ENCODE measurements at regions not wholly inside any gene's neighbourhood (a gene's known extent, or its start where the extent isn't known, plus 50 kb on each side); places are given as distances from the start of the nearest gene placed in this dataset.
"Not testable (repeated sequence)": the region's sequence is repeated elsewhere in the genome, so short reads cannot be mapped to it uniquely, and the experiment has no call there.

DNA sequence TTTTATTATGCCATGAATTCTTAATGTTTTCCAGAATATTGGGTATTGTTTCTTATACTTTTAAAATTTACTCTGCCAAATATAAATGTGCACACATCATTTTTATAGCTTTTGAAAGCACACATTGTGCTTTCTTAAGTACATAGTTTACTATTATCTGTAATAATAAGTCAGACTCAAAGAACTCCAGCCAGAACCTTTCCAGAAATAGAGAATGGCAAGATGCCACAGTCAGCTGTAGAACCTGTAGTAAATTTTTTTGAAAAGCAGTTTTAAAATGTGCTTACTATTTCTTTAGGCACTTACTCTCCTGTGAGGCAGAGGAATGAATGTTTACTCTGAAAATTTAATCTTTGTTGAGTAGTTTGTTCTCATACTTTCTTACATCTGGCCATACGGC is 1287.1 kb downstream of the PCDH9 start:
- no peak for DNase-seq (ENCODE audit: low spot score)

DNA sequence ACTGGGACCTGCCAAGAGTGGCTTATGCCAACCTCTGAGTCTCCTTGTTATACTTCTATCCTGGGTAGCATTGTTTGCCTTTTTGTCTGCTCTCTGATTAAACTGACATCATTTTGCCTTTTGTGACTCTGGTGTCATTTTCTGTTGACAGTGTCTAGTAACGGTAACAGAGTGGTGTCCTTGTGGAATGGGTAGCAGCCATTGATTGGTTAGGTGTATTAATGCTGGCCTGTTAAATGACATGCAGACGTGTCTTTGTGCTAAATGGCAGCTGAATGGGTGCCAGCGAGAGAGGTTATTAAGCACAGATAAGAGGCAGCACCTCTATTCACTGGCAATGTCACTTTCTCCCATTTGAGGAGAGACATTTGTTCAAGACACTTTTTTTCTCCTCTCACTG is 1289.4 kb downstream of the PCDH9 start:
- no peak for DNase-seq (ENCODE audit: low spot score)

DNA sequence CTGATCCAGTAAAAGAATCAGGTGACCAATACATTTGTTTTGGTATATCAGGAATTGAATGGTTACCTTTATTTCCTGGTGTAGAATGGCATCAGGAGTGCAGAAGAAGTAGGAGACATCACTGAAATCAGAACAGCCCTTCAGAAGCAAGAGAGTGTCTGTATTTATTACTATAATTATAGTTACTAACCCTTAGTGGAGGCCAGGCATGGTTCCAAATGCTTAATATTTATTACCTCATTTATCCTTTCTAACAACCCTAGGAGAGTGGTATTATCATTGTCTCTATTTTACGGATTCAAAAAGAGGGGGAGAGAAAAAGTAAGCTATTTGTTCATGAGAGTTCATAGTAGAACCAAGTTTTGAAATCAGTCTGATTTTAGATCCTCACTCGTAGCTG is 1292.9 kb downstream of the PCDH9 start:
- DNase-seq (ENCODE audit: low spot score): no peak

DNA sequence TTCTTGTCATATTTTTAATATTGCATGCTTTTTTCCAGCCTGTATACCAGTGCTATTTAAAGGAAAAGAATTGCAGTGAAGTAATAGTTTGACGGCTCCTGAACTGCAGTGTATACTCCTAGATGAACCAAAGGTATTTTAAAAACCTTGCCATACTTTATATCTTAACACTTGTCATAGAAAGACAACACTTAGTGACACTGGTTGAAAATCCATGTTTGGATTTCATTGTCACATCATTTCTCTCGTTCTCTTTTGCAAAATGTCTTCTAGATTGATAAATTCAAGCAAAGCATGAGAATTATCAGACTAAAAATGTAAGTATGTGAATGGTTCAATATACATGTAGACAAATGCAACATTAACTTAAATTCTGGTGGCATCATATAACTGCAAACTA is 1293.9 kb downstream of the PCDH9 start:
- DNase-seq (ENCODE audit: low spot score): no peak

DNA sequence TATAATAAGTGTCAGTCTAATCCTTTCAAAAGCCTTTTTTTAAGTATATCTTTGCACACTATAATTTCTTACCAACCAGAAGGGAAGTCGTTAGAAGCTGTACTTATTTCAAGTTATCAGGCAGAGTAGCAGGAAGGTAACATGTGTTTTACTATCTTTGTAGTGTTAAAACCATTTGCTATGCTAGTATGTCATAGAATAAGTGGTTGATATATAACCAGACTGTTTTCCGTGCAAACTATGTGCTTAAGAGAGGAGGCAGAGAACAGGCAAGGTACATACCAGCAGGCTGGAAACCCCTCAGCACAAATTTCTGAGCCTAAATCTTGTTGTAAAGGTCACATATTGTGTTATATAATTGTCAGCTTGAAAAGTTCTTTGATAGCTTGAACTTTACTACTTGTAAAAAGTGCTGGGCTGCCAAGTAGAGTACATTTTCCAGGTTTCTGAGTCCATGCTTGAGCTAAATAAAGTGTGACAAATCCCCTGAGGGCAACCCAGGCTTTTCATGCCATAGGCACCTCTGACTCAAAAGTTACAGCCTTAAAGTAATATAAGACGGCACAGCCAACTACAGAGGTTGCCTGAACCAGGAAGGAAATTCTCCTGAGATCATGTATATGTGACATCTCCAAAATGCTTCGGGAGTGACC is 1297.4 kb downstream of the PCDH9 start:
- no peak for DNase-seq (ENCODE audit: low spot score)

DNA sequence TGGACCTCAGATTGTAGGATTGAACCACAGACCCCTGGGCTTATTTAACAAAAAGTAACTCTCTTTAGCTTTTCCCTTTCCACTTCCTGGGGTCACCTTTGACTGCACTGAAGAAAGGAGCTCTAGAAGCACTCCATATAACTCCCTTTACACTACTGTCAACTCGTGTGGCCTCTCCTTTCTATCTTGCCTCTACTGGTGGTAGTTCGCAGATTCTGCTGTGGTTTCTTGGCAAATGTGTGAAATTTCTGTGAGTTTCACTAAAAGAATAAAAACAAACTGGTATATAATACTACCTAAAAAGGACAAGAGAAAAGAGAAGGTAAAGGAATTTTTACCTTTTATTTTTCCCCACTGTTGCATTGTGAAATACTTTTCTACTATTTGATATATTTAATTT is 1298.1 kb downstream of the PCDH9 start:
- DNase-seq (ENCODE audit: low spot score): no peak

DNA sequence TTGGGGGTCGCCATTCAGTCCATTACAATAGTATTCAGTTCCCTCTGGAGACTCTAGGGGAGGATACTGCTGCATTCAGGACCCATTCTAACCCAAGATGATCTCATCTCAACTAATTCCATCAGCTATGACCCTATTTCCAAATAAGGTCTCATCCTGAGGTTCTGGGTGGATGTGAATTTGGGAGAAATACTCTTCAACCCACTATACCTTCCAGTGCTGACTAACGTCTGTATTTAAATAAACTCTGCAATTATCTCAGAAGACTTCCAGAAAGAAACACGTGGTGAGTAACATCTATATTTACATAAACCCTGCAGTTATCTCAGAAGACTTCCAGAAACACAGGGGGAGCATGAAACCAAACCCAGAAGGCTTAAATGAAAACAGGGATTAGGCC is 1300.7 kb downstream of the PCDH9 start:
- DNase-seq (ENCODE audit: low spot score): no peak

DNA sequence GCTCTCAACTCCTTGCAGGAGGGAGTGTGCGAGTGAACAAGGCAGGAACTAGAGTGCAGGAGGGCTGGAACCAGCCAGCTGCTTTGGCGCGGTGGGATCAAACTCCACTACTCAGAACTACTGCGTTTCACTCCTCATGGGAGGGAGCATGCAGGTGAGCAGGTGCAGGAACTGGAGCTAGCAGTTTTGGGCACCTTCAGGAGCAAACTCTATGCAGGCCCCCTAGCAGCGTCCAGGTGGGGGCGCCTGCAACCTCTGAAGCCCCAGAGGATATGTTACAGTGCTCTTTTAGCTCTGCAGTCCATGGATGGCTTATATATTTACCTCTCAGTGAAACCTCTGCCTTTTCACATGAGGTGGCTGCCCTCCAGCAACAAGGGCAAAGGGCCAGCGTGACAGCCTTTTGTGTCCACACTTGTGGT is 1303.4 kb downstream of the PCDH9 start:
- DNase-seq (ENCODE audit: low spot score): no peak

DNA sequence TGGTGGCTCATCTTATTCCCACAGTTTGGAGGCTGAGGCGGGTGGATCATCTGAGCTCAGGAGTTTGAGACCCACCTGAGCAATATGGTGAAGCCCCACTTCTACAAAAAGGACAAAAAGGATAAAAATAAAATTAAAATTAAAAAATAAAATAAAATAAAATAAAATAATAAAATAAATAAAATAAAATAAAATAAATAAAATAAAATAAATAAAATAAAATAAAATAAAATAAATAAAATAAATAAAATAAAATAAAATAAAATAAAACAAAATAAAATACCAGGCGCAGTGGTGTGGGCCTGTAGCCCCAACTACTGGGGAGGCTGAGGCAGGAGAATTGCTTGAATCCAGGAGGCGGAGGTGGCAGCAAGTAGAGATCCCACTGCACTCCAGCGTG is 1307.3 kb downstream of the PCDH9 start:
- DNase-seq (ENCODE audit: low spot score): not testable (repeated sequence)

DNA sequence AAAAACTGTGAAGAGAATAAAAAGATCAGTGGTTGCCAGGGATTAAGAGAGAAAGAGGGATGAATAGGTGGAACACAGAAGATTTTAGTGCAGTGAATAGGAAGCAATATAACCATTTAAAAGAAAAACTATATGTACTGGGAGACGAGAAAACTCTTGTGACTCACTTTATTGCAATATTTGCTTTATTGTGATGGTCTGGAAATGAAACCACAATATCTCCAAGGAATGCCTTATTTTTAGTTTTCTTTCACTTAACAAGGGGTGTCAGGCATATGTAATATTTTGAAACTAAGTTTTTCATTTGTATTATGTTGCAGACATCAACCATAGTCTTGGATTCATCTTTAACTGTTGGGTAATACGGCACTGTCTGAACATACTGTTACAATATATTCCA is 1308.2 kb downstream of the PCDH9 start:
- DNase-seq (ENCODE audit: low spot score): no peak

DNA sequence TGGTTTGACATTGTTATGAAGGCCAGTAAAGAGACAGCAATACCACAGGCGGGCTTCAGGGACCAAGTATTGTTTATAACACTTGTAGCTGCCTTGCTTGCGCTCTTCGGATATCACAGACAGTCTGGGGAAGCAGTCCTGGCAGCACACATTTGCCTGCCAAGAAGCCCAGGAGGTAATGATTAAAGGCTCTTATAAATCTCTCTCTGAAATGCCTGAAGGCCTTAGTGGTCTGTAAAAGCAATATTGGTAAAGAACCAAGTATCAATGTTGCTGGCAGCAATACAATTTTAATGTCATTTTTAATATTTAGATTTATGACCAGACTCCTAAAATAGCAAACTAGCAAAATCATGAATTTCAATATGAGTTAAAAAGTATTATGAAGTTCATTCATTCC is 1312.4 kb downstream of the PCDH9 start:
- DNase-seq (ENCODE audit: low spot score): peak; percentile 17

DNA sequence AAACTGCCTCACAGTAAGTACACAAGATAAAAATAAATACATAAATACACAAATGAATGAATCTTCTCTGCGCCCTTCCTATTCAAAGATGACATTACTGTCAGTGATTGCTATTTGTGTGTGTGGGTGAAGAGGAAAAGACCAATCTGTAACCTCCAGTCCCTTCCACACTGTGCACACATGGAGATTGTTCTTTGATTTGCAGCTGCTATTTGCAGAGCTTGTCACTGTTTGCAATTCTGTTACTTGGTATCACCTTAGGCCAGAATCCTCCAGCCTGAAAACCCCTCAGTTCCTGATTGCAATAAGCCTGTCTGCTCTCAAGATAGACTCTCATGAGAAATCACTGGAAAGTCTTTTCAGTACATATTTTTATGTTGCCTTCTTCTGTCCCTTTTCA is 1314.9 kb downstream of the PCDH9 start:
- no peak for DNase-seq (ENCODE audit: low spot score)

DNA sequence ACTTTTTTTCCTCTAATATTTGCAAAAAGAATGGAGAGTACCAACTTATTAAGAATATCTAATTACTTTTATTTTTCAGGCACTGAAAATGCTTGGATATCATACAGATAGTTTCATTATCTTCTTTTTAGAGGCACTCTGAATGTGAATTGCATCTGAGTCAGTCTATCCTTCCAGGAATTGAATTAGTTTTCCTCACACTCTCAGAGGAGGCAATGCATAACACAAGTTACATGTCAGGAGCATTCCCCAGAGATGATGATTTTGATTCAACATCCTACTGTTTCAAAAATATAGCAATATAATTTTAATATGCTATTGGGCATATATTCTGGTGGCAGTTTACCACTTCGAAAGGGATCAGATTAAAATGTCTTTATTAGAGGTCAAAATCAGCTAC is 1315.4 kb downstream of the PCDH9 start:
- no peak for DNase-seq (ENCODE audit: low spot score)

DNA sequence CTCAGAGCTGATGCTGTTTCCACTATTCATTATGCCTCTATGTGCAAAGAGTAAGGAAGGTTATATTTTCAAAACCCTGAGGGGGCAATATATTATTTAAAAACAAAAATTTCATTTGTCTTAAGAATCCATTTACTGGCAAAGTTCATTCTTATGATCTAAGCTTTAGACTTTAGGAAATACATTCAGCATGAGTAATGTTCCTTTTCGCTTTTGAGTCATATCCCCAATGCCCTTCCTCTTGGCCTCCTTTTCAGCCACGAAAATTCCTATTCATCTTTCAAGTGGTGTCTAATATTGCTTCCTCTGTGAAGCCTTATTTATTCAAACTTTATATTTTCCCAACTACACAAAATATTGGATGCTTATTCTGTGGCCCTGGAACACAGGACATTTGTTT is 1317.0 kb downstream of the PCDH9 start:
- DNase-seq (ENCODE audit: low spot score): peak; percentile 42

DNA sequence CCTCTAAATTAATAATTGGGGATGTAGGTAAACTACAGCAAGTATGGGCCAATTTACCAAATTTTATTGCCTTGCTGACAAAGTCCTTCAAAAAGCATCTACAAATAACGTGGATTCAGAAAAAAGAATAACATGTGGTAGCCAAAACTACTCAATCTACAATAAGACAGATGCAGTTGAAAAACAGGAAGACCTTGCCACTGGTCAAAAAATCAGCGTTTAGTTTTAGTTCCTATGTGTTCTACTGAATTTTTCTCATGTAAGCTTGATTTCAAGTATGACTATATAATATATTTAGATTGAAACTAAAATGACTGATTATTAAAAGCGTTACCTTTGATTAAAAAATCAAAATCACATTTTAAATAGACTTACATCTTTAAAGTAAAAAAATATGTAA is 1317.6 kb downstream of the PCDH9 start:
- no peak for DNase-seq (ENCODE audit: low spot score)

DNA sequence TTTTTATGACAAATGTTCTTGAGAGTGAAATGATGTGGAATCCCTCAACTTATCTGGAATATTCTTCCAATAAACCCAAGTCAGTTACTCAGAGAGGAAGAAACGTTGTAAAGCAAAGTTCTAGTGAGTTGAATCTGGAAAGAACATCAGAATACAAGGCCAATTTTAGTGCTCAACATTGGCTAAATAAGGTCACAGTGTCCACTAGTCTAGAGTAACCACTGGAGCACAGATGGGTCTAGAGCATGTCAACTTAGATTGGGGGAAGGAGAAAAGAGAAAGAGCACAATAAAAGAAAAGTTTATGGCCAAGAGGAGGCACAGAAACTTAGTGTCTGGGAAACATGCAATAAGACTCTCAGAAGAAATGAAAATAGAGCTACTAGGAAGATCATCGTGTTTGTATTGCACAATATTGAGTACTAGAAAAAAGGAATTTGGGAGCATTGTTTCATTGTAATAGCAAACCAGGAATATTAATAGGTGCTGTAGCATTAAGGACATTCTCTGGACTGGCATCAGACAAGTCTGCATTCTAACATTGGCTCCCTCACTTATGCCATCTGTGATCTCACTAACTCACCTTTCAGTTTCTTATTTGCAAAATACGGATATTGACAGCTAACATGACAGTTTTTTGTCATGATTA is 1318.5 kb downstream of the PCDH9 start:
- no peak for DNase-seq (ENCODE audit: low spot score)

DNA sequence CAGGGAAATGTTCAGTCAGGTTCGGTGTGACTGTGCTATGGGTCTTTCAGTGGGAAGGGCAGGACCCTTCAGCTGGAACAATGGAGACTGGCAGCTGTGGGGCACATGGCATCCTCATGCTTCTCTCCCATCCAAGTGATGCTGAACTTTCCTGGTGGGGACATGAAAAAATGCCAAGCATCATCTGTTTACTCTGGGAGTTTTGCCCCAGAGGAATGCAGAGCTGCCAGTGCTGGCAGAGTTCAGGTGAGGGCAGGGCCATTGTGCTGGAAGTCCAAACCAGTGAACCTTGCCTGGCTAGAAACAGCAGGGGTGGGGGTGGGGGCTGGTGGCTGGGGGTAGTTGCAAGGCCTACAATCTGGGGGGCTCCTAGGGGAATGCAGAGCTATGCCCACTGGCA is 1320.6 kb downstream of the PCDH9 start:
- DNase-seq (ENCODE audit: low spot score): no peak

DNA sequence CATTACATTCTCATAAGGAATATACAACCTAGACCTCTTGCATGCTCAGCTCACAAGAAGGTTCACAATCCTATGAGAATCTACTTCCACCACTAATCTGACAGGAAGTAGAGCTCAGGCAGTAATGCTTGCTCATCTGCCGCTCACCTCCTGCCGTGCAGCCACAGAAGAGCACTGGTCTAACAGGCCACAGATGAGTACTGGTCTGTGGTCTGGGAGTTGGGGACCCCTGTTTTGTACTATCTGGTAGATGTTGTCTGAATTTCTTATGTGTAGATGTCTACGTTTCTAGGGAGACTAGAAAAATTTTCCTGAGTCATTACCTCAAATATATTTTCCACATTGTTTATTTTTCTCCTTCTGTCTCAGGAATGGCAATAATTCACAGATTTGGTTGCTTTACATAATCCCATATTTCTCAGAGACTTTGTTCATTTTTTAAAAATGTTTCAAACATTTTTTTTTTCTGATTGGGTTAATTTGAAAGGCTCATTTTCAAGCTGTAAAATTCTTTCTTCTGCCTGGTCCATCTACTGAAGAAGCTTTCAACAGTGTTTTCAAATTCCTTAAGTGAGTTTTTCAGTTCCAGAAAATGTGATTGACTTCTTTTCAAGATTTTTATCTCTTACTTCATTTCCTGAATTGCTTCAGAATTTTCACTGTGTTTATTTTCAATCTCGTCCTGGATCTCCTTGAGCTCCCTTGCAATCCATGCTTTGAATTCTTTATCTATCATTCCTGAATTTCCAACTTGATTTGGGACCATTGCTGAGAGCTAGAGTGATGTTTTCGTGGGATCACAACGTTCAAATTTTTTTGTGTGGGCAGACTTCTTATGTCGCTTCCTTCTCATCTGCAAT is 1322.2 kb downstream of the PCDH9 start:
- DNase-seq (ENCODE audit: low spot score): no peak

DNA sequence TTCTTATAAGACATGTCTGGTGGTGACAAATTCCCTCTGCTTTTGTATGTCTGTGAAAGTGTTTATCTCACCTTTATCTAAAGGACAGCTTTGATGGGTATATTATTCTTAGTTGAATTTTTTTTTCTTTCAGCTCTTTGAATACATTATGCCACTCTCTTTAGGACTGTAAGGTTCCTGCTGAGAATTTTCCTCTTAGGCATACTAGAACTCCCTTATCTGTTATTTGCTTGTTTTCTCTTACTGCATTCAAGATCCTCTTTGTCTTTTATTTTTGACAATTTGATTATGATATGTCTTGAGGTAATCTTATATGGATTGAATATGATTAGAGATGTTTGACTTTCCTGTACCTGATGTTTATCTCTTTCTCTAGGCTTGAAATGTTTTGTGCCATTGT is 1328.4 kb downstream of the PCDH9 start:
- DNase-seq (ENCODE audit: low spot score): no peak

DNA sequence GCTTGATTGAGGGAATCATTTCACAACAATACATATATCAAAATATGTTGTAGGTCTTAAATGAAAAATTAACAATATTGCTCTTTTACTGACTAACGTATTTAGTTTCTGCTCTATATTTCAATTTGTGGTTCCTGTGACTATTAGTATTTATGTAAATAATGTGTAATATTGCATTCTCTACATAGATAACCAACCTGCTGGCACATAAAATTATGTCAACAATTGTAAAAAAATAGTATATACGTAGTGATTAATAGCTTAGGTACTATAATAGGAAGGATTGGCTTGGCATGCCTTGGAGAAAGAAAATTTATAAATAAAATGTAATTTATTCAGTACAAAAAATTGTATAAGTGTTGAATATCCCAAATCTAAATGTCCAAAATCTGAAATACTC is 1336.1 kb downstream of the PCDH9 start:
- no peak for DNase-seq (ENCODE audit: low spot score)

DNA sequence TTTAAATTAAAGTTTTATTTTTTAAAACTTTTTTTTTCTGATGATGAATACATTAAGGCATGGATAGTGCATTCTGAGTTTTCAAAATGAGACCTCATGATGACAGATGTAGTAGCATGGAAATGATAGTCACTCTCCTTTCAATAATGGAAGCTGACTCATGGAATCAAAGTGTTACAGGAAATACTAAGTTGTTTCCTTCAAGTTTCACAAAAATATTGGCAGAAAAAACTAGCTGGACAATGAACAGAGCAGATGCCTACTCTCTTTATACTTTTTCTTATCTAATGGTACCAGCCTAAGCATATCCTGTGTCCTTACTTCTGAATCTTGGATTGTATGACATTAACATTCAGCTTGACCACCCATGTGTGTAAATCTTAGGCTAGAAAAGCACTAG is 1337.3 kb downstream of the PCDH9 start:
- DNase-seq (ENCODE audit: low spot score): no peak

DNA sequence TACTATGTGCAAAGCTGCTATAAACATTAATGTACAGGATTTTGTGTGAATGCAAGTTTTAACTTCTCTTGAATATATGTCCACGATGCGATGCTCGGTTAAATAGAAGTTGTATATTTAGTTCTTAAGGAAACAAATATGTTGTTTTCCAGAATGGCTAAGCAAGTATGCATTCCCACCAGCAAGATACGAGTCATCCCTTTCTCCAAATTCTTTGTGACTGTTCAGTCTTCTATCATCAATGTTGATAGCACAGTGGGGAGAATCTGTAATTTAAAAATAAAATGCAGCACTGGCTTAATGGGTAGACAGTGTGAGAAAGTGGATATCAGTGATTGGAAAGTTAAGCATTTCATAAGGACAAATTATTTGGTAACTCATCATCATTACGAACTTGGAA is 1340.8 kb downstream of the PCDH9 start:
- no peak for DNase-seq (ENCODE audit: low spot score)

DNA sequence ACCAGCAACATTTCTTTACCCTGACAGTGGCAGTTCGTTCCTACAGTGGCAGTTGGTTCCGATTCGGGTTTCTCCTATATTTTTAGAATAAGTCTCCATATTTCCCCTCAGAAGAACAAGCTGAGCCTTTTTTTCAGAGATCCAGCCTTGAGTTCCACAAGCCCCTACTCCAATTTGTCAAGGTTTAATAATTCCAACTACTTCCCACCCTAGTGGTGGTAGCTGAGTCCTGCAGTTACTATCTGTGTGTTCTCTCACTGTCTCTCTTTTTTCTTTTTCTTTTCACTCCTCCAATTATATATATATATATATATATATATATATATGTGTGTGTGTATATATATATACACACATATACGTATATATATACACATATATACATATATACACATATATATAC is 1347.3 kb downstream of the PCDH9 start:
- no peak for DNase-seq (ENCODE audit: low spot score)
